Mesodermal cell (in vitro differentiated cells): ENCODE measurements at regions not wholly inside any gene's neighbourhood (a gene's known extent, or its start where the extent isn't known, plus 50 kb on each side); places are given as distances from the start of the nearest gene placed in this dataset.
"Not testable (repeated sequence)": the region's sequence is repeated elsewhere in the genome, so short reads cannot be mapped to it uniquely, and the experiment has no call there.

Experiments used
- H3K27ac ChIP-seq: 2 replicates; pipeline ENCODE4 v1.7.0; 2013; ENCODE audit warnings: mild to moderate bottlenecking, low read depth, low read length, moderate library complexity; ENCODE audit not compliant: severe bottlenecking
- H3K36me3 ChIP-seq: 2 replicates; pipeline ENCODE4 v1.7.1; 2013; ENCODE audit warnings: mild to moderate bottlenecking, low read length, moderate library complexity; ENCODE audit not compliant: control insufficient read depth, insufficient read depth
- H3K4me1 ChIP-seq: one replicate; pipeline ENCODE4 v1.7.1; 2013; ENCODE audit warnings: mild to moderate bottlenecking, low read length; ENCODE audit not compliant: insufficient read depth, control insufficient read depth, poor library complexity, severe bottlenecking
- H3K4me3 ChIP-seq: 2 replicates; pipeline ENCODE4 v1.7.0; 2013; ENCODE audit warnings: low read length, control low read depth, mild to moderate bottlenecking; ENCODE audit not compliant: insufficient read depth, poor library complexity, severe bottlenecking; ENCODE audit errors: extremely low read depth
- H3K9me3 ChIP-seq: 2 replicates; pipeline ENCODE4 v1.7.1; 2013; ENCODE audit warnings: mild to moderate bottlenecking, low read length, moderate library complexity; ENCODE audit not compliant: control insufficient read depth
- WGBS, 2 experiments: methylation state at CpG; one replicate each; pipeline ENCODE4 v1.1.5; 2013; ENCODE audit warnings: missing lambda C conversion rate in 2 of 2; ENCODE audit not compliant: insufficient coverage in 2 of 2; 5-methylcytosine and 5-hydroxymethylcytosine counted together

DNA sequence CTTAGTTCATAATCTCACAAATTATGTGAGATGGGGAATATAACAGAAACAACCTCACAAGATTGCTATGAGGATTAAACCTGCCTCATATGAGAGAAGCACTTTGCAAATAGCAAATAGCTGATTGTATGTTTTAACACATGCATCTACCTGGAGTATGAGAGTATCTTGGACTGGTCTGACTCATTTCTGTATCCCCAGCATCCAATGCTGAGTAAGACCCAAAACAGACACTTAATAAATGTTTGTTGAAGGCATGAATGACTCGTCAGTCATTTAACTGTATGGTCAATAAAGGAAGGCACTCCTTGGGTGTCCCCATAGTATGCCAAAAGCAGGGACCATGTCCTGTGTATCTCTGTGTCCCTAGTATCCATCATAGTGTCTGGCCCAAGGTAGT is 350.9 kb upstream of the F9 start:
- no peaks in the 10 kb centered on the region for H3K9me3 ChIP-seq
- H3K4me3 ChIP-seq = no peak overlapping the region
- WGBS, 2 experiments = no CpG with 5 or more reads among the region's 1 CpG
- no peaks in the 10 kb centered on the region for H3K4me1 ChIP-seq
- no peak overlapping the region for H3K27ac ChIP-seq
- H3K36me3 ChIP-seq = no peaks in the 10 kb centered on the region

DNA sequence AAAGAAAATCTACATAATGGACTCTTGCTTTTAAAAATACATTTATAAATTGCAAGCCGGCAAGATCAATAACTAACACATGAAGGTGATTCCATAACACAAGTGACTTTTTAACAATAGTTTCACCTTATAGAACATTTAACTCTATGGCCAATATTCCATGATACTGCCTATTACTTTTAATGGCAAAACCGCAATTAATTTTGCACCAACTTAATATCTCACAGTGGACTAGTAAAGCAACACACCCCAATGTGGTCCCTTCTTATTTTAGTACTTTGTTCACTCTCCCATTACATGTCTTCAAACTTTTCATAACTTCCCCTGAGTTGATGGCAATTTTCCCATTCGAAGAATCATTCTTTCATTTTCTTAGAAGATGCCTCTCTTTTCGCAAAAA is 351.6 kb upstream of the F9 start:
- 100% methylated on average over 1 to 2 of the region's 4 CpGs for WGBS, 2 experiments

DNA sequence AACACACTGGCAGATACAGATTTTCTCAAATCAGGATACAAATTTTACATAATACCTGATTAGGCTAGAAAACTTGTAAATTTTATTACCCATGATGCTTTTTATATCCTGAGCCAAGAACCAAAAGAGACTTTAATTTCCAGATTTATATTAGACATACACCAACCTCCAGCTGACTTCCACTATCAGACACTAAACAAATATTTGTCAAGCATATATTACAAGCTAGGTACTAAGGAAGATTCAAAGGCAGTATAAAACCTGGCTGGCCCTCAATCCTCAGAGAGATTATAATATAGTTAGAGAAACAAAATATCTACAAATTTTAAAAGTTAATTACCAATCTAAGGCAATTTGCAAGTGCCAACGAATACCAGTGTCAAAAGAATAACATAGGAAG is 357.8 kb upstream of the F9 start:
- Histone ChIP-seq H3K27ac (no peak overlapping the region), H3K4me3 (no peak overlapping the region), H3K36me3 (no peaks in the 10 kb centered on the region), H3K9me3 (no peaks in the 10 kb centered on the region), H3K4me1 (no peaks in the 10 kb centered on the region)
- no CpG with 5 or more reads among the region's 1 CpG for WGBS, 2 experiments

More for the DNA sequence above, 351.6 kb upstream of the F9 start:
- no peak overlapping the region for H3K4me3 ChIP-seq
- no peak overlapping the region for H3K27ac ChIP-seq
- H3K36me3 ChIP-seq = no peaks in the 10 kb centered on the region
- no peaks in the 10 kb centered on the region for H3K4me1 ChIP-seq
- H3K9me3 ChIP-seq = no peaks in the 10 kb centered on the region

DNA sequence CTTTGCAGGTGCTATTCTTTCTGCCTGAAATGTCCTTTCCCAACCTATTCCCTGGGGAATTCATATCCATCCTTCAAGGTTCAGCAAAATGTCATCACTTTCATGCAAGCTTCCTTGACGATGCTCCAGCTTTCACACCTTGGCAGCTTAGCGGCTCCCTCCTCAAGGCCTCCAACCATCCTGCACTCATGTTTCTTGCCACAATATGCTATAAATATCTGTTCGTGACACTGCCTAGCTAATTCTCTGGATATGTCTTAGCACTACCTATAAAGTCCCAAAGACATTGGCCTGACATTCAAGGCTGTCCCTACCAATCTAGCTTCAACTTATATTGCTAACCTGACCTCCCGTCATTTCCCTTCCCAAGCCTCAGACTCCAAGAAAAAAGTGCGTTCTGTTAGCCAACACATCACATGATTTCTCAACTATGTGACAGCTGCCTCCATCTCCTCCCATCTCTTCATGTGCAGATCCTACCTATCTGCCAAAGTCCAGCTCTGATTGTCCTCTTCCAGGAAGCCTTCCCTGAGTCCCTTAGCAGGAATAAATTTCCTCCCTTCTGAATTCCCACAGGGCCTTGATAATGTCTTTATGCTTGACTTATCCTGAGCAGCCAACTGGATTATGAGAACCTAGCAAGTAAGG is 359.9 kb upstream of the F9 start:
- Histone ChIP-seq H3K4me1 (no peaks in the 10 kb centered on the region), H3K4me3 (no peak overlapping the region), H3K9me3 (no peaks in the 10 kb centered on the region), H3K27ac (no peak overlapping the region), H3K36me3 (no peaks in the 10 kb centered on the region)
- WGBS, 2 experiments = 50 to 80% methylated on average over 2 to 5 of the region's 5 CpGs

DNA sequence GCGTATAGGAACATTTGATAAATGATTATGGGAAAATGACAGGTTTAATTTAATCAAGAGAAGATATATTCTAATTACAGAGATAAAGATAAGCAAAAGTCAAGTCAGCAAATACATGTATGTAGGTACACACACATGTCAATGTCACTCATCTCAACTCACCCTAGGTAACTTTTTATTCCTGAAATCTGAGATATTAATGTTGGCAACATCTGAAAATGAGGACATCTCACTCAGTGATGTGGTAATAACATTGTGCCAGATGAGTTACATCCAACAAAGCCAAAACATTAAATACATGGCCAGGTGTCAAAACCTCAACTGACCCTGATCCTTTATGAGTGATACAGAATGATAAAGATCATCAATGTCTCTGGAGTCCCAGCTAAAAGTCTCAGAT is 363.3 kb upstream of the F9 start:
- no peak overlapping the region for H3K4me3 ChIP-seq
- WGBS, 2 experiments = no CpG with 5 or more reads among the region's 1 CpG
- H3K4me1 ChIP-seq = no peaks in the 10 kb centered on the region
- H3K9me3 ChIP-seq = no peaks in the 10 kb centered on the region
- no peak overlapping the region for H3K27ac ChIP-seq
- H3K36me3 ChIP-seq = no peaks in the 10 kb centered on the region

DNA sequence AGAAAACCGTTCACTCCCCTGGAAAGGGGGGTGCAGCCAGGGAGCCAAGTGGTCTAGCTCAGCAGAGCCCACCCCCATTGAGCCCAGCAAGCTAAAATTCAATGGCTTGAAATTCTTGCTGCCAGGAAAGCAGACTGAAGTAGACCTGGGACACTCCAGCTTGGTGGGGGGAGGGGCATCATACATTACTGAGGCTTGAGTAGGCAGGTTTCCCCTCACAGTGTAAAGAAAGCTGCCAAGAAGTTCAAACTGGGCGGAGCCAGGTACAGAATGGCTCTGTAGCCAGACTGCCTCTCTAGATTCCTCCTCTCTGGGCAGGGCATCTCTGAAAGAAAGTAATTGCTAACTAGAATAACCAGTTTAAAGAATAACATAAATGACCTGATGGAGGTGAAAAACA is 372.3 kb upstream of the F9 start:
- Histone ChIP-seq H3K9me3 (no peaks in the 10 kb centered on the region), H3K27ac (no peak overlapping the region), H3K4me3 (no peak overlapping the region), H3K36me3 (no peaks in the 10 kb centered on the region), H3K4me1 (peaks cover 4% of the 10 kb centered on the region)
- WGBS, 2 experiments = 80% methylated on average over 1 of the region's 2 CpGs; no CpG with 5 or more reads in 1 of the 2 experiments

DNA sequence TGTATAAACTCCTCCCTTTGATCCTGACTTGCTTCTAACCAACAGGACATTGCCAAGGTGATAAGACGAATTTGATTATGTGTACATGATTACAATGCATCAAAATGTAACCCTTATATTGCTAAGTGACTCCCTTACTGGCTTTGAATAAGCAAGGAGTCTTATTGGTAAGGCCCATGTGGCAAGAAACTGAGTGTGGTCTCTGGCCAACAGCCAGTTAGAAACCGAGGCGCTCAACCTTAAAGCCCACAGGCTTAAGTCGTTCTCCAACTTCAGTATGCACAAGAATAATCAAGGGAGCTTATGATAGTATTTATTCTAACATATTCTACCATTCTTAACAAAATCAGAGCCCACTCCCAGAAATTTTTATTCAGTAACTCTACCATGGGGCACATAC is 374.2 kb upstream of the F9 start:
- Histone ChIP-seq H3K9me3 (no peaks in the 10 kb centered on the region), H3K4me1 (peaks cover 4% of the 10 kb centered on the region), H3K36me3 (no peaks in the 10 kb centered on the region), H3K27ac (no peak overlapping the region), H3K4me3 (no peak overlapping the region)
- WGBS, 2 experiments = no CpG with 5 or more reads among the region's 4 CpGs

DNA sequence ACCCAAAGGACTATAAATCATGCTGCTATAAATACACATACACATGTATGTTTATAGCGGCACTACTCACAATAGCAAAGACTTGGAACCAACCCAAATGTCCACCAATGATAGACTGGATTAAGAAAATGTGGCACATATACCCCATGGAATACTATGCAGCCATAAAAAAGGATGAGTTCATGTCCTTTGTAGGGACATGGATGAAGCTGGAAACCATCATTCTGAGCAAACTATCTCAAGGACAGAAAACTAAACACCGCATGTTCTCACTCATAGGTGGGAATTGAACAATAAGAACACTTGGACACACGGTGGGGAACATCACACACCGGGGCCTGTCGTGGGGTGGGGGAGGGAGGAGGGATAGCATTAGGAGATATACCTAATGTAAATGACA is 383.9 kb upstream of the F9 start:
- not testable (repeated sequence) for H3K36me3 ChIP-seq, H3K4me3 ChIP-seq, H3K9me3 ChIP-seq, H3K27ac ChIP-seq, H3K4me1 ChIP-seq
- no CpG with 5 or more reads among the region's 5 CpGs for WGBS, 2 experiments

DNA sequence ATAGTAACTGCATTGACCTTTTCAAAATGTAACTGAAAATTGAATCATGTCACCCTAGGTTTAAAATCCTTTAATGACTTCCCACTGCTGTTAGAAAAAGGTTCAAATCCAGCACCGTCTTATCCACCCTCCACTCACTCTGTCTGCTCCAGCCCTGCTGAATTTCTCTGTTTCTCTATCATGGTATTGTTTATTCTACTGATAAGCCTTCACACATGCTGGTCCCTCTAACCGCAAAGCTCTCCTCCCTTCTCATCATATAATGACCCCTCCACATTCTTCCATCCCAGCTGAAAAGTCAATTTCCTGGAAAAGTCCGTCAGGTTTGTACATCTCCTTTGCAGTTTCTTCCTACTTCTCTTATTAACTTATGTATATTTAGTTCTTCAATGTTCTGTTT is 389.2 kb upstream of the F9 start:
- Histone ChIP-seq H3K4me3 (no peak overlapping the region), H3K4me1 (no peaks in the 10 kb centered on the region), H3K27ac (no peak overlapping the region), H3K36me3 (no peaks in the 10 kb centered on the region), H3K9me3 (no peaks in the 10 kb centered on the region)
- WGBS, 2 experiments = no CpG with 5 or more reads among the region's 3 CpGs

DNA sequence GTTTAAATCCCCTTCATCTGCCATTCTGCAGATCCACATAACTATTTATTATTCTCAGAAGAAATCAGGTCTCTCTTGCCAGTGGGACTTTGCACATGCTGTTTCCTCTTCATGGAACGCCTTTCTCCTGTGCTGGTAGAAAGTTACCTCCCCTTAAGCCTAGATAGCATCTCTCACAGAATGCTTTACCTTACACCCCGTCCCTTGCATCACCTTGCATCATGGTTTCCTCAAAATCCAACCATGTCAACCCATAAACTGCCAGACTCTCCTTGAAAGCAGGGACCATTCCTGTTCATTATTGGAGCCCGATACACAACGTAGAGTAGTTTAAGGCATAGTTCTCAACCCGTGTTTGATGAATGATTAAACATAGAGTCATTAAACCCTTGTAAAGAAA is 396.2 kb upstream of the F9 start:
- no peak overlapping the region for H3K27ac ChIP-seq
- H3K4me3 ChIP-seq = no peak overlapping the region
- WGBS, 2 experiments = 100% methylated on average over 1 to 3 of the region's 5 CpGs
- no peaks in the 10 kb centered on the region for H3K4me1 ChIP-seq
- H3K9me3 ChIP-seq = no peaks in the 10 kb centered on the region
- H3K36me3 ChIP-seq = no peaks in the 10 kb centered on the region

DNA sequence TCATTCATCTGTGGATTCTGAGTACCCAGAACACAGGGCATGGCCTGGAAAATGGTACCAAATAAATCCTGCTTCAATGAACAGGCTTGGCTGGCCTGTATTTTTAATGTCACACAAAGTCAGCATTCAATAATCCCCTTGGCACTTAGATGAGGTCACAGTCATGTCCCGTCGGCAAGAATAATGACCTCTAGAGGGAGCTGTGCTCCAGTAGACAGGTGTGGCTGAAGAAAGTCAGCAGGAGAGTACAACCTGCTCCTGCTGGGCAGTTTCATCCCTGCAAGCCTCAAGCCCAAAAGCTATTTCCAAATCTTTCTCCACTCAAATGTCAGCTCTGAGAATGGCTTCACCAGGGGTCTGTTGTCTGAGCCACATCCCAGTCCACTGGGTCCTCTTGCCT is 404.0 kb upstream of the F9 start:
- no peaks in the 10 kb centered on the region for H3K9me3 ChIP-seq
- no CpG with 5 or more reads among the region's 2 CpGs for WGBS, 2 experiments
- H3K4me3 ChIP-seq = no peak overlapping the region
- no peak overlapping the region for H3K27ac ChIP-seq
- H3K4me1 ChIP-seq = no peaks in the 10 kb centered on the region
- H3K36me3 ChIP-seq = no peaks in the 10 kb centered on the region
